ENCODE measurements at regions not wholly inside any gene's neighbourhood (a gene's known extent, or its start where the extent isn't known, plus 50 kb on each side); places are given as distances from the start of the nearest gene placed in this dataset.

DNA sequence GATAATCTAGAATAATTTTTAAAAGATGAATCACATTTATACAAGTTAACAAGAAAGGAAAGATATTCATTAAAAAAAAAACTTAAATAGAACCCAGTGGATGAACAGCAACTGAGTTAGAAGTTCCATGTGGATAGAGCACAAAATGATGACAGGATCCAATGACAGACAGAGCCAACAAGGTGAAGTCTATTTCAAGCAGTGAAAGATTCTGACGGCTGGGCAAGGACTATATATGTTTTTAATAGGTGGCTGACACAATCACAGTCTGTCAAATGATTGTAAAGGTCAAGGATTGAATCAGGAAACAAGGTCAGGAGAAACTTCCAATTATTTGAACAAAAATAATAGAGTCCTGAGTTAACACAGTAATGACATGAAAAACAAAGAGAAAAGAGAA lies 1460.0 kb upstream of the CDH8 start:
- H3K36me3 ChIP-seq (ENCODE audit: insufficient read depth, low read length), result no peaks in the 10 kb centered on the region
- H2AFZ ChIP-seq (ENCODE audit: low read depth, low read length), result no peak overlapping the region
- H3K9me3 ChIP-seq (ENCODE audit: low read length), result no peaks in the 10 kb centered on the region
- no peaks in the 10 kb centered on the region for H3K9me2 ChIP-seq (ENCODE audit: insufficient read depth, low read length)
- H3K79me2 ChIP-seq (replicated peaks; ENCODE audit: insufficient read depth, low read length), result no peaks in the 10 kb centered on the region
- no peak overlapping the region for H3K9ac ChIP-seq (ENCODE audit: low read length)
- H3K4me3 ChIP-seq (ENCODE audit: low read length), result no peak overlapping the region
- H3F3A ChIP-seq (ENCODE audit: insufficient read depth, low read length, poor library complexity, severe bottlenecking), result no peaks in the 10 kb centered on the region
- no peak overlapping the region for H3K4me2 ChIP-seq (ENCODE audit: low read length)
- no peaks in the 10 kb centered on the region for H4K20me1 ChIP-seq (ENCODE audit: insufficient read depth)
- TF ChIP-seq EZH2 (IDR thresholded peaks at IDR 0.05; ENCODE audit: borderline replicate concordance, insufficient read depth, low read length, poor library complexity, severe bottlenecking) (no peak), MXI1 (conservative IDR thresholded peaks at IDR 0.05; ENCODE audit: poor library complexity, severe bottlenecking) (no peak), RAD21 (conservative IDR thresholded peaks at IDR 0.05) (no peak), SMC3 (conservative IDR thresholded peaks at IDR 0.05; ENCODE audit: poor library complexity) (no peak), EP300 (conservative IDR thresholded peaks at IDR 0.05; ENCODE audit: poor library complexity, severe bottlenecking) (no peak), TAF1 (IDR thresholded peaks at IDR 0.05; ENCODE audit: low read depth) (no peak), POLR2AphosphoS5 (IDR thresholded peaks at IDR 0.05) (no peak)
- TF ChIP-seq, protein P1, sequence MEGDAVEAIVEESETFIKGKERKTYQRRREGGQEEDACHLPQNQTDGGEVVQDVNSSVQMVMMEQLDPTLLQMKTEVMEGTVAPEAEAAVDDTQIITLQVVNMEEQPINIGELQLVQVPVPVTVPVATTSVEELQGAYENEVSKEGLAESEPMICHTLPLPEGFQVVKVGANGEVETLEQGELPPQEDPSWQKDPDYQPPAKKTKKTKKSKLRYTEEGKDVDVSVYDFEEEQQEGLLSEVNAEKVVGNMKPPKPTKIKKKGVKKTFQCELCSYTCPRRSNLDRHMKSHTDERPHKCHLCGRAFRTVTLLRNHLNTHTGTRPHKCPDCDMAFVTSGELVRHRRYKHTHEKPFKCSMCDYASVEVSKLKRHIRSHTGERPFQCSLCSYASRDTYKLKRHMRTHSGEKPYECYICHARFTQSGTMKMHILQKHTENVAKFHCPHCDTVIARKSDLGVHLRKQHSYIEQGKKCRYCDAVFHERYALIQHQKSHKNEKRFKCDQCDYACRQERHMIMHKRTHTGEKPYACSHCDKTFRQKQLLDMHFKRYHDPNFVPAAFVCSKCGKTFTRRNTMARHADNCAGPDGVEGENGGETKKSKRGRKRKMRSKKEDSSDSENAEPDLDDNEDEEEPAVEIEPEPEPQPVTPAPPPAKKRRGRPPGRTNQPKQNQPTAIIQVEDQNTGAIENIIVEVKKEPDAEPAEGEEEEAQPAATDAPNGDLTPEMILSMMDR (IDR thresholded peaks at IDR 0.05; ENCODE audit: poor library complexity, severe bottlenecking), result no peak
- TF ChIP-seq, protein P2, sequence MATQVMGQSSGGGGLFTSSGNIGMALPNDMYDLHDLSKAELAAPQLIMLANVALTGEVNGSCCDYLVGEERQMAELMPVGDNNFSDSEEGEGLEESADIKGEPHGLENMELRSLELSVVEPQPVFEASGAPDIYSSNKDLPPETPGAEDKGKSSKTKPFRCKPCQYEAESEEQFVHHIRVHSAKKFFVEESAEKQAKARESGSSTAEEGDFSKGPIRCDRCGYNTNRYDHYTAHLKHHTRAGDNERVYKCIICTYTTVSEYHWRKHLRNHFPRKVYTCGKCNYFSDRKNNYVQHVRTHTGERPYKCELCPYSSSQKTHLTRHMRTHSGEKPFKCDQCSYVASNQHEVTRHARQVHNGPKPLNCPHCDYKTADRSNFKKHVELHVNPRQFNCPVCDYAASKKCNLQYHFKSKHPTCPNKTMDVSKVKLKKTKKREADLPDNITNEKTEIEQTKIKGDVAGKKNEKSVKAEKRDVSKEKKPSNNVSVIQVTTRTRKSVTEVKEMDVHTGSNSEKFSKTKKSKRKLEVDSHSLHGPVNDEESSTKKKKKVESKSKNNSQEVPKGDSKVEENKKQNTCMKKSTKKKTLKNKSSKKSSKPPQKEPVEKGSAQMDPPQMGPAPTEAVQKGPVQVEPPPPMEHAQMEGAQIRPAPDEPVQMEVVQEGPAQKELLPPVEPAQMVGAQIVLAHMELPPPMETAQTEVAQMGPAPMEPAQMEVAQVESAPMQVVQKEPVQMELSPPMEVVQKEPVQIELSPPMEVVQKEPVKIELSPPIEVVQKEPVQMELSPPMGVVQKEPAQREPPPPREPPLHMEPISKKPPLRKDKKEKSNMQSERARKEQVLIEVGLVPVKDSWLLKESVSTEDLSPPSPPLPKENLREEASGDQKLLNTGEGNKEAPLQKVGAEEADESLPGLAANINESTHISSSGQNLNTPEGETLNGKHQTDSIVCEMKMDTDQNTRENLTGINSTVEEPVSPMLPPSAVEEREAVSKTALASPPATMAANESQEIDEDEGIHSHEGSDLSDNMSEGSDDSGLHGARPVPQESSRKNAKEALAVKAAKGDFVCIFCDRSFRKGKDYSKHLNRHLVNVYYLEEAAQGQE (IDR thresholded peaks at IDR 0.05; ENCODE audit: borderline replicate concordance), result no peak
- no peak overlapping the region for H3K27ac ChIP-seq (ENCODE audit: low read length)
- no peaks in the 10 kb centered on the region for H3K27me3 ChIP-seq (ENCODE audit: insufficient read depth, low read depth, low read length)

DNA sequence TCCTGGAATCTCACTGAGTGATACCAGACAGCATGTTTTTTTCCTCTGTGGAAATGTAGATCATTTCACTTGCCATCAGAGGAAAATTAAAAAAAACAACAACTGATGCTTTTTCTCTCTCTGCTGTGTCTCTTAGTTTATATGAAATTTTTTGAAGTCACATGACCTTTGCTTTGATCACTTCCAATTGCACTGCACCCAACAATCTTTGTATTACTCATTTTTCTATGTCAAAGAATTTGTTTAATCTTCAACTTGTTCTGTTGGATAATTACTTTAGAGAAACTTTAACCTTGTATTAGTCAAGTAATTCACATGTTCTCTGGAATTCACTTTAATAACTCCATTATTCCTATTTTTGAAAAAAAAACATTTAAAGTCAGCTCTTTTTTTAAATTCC lies 1452.7 kb upstream of the CDH8 start:
- H2AFZ ChIP-seq (ENCODE audit: low read depth, low read length), result no peak overlapping the region
- no peaks in the 10 kb centered on the region for H3K9me3 ChIP-seq (ENCODE audit: low read length)
- TF ChIP-seq, protein P2 (IDR thresholded peaks at IDR 0.05; ENCODE audit: borderline replicate concordance), result no peak
- TF ChIP-seq MXI1 (conservative IDR thresholded peaks at IDR 0.05; ENCODE audit: poor library complexity, severe bottlenecking) (no peak), SMC3 (conservative IDR thresholded peaks at IDR 0.05; ENCODE audit: poor library complexity) (no peak), RAD21 (conservative IDR thresholded peaks at IDR 0.05) (no peak), EZH2 (IDR thresholded peaks at IDR 0.05; ENCODE audit: borderline replicate concordance, insufficient read depth, low read length, poor library complexity, severe bottlenecking) (no peak), EP300 (conservative IDR thresholded peaks at IDR 0.05; ENCODE audit: poor library complexity, severe bottlenecking) (no peak), TAF1 (IDR thresholded peaks at IDR 0.05; ENCODE audit: low read depth) (no peak)
- H3K9ac ChIP-seq (ENCODE audit: low read length), result no peak overlapping the region
- H3K4me2 ChIP-seq (ENCODE audit: low read length), result no peak overlapping the region
- no peaks in the 10 kb centered on the region for H3K9me2 ChIP-seq (ENCODE audit: insufficient read depth, low read length)
- H3K79me2 ChIP-seq (replicated peaks; ENCODE audit: insufficient read depth, low read length), result no peaks in the 10 kb centered on the region
- H3K27me3 ChIP-seq (ENCODE audit: insufficient read depth, low read depth, low read length), result no peaks in the 10 kb centered on the region
- H3F3A ChIP-seq (ENCODE audit: insufficient read depth, low read length, poor library complexity, severe bottlenecking), result no peaks in the 10 kb centered on the region
- no peak overlapping the region for H3K27ac ChIP-seq (ENCODE audit: low read length)
- H4K20me1 ChIP-seq (ENCODE audit: insufficient read depth), result no peaks in the 10 kb centered on the region
- H3K36me3 ChIP-seq (ENCODE audit: insufficient read depth, low read length), result no peaks in the 10 kb centered on the region
- H3K4me3 ChIP-seq (ENCODE audit: low read length), result no peak overlapping the region
